SK-N-MC (cell line): ENCODE measurements at regions not wholly inside any gene's neighbourhood (a gene's known extent, or its start where the extent isn't known, plus 50 kb on each side); places are given as distances from the start of the nearest gene placed in this dataset.

Experiments used
- EZH2 ChIP-seq: fragments of 200-600 bp; sonication (generic); IDR thresholded peaks from one replicate; pipeline ENCODE4 v1.6.1; 2017; ENCODE audit warnings: antibody characterized with exemption
- FOXP2 ChIP-seq: optimal IDR thresholded peaks from 2 replicates; pipeline ENCODE3; 2011; ENCODE audit warnings: mild to moderate bottlenecking, moderate library complexity; ENCODE audit not compliant: insufficient read depth; ENCODE audit errors: extremely low read length, control extremely low read depth
- POLR2AphosphoS5 ChIP-seq: IDR thresholded peaks from 2 replicates; pipeline ENCODE4 v1.6.1; 2012; ENCODE audit warnings: mild to moderate bottlenecking, low read depth, low read length, borderline replicate concordance

DNA sequence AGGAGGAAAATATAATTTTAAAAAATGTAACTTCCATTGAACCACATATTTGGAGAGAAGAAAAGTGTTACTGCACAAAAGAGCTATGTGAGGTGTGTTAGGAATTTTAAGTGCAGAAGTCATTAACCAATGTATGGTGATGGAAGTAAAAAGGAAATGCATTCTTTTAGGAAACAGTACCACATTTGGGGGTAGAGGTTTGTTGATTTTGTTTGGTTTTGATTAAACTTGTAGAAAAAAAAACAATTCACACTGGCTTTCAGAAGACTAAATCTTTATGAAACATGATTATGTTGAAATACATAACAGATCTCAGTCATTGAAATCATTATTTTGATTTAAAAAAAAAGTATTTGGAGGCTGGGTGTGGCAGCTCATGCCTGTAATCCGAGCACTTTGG, 1287.0 kb upstream of the GJE1 start:
- TF ChIP-seq EZH2 (no peak), POLR2AphosphoS5 (no peak), FOXP2 (no peak)
